H1 (cell line): ENCODE measurements at regions not wholly inside any gene's neighbourhood (a gene's known extent, or its start where the extent isn't known, plus 50 kb on each side); places are given as distances from the start of the nearest gene placed in this dataset.

Source experiments
- CTCF ChIA-PET: fragments of 300-600 bp; sonication (Branson Sonifier 250); formaldehyde crosslinking; loops from one replicate; lab custom pipeline; 2021; ENCODE audit not compliant: partially characterized antibody; lab: Charles Lee
- POLR2A ChIA-PET: fragments of 300-600 bp; sonication (Branson Sonifier 250); formaldehyde crosslinking; loops from one replicate; lab custom pipeline; 2021; ENCODE audit warnings: inconsistent platforms; ENCODE audit not compliant: partially characterized antibody; lab: Charles Lee
- DNase-seq, 2 experiments: peaks; one replicate each; pipeline versions ENCODE4 v3.0.0 to v3.0.0-alpha.2; 2010 to 2022; ENCODE audit warnings: low spot score in 2 of 2, low read depth in 1 of 2, mixed read lengths in 1 of 2
- FAIRE-seq: peaks from 2 replicates; lab custom pipeline; 2011; peaks lifted over from hg19 to GRCh38; lab: Jason Lieb, UNC
- H2AFZ ChIP-seq: 2 replicates; pipeline ENCODE4 v1.8.1; 2012; ENCODE audit warnings: low read length, inconsistent platforms
- H2AK5ac ChIP-seq: 2 replicates; pipeline ENCODE4 v1.6.1; 2013; ENCODE audit warnings: low read depth, low read length
- H2BK120ac ChIP-seq: replicated peaks from 2 replicates; pipeline ENCODE3; 2013; ENCODE audit warnings: low read depth, low read length, inconsistent platforms
- H2BK12ac ChIP-seq: 2 replicates; pipeline ENCODE4 v1.6.1; 2013; ENCODE audit warnings: low read depth, low read length
- H2BK15ac ChIP-seq: 2 replicates; pipeline ENCODE4 v1.6.1; 2013; ENCODE audit warnings: low read length
- H2BK20ac ChIP-seq: 2 replicates; pipeline ENCODE4 v1.6.1; 2013; ENCODE audit warnings: low read length
- H2BK5ac ChIP-seq: 2 replicates; pipeline ENCODE4 v1.6.1; 2013; ENCODE audit warnings: low read depth, low read length
- H3K14ac ChIP-seq: 2 replicates; pipeline ENCODE4 v1.6.1; 2013; ENCODE audit warnings: inconsistent platforms; ENCODE audit not compliant: insufficient read length
- H3K18ac ChIP-seq: 2 replicates; pipeline ENCODE4 v1.6.1; 2013; ENCODE audit warnings: low read length; ENCODE audit errors: extremely low read depth
- H3K23ac ChIP-seq: 2 replicates; pipeline ENCODE4 v1.6.1; 2013; ENCODE audit warnings: inconsistent platforms; ENCODE audit not compliant: insufficient read length
- H3K23me2 ChIP-seq: 2 replicates; pipeline ENCODE4 v1.6.1; 2013; ENCODE audit warnings: low read depth, low read length
- H3K27ac ChIP-seq: 2 replicates; pipeline ENCODE4 v1.6.1; 2011; ENCODE audit warnings: low read depth, low read length, inconsistent platforms
- H3K27me3 ChIP-seq, 4 experiments: replicated peaks in 1 of 4; 1 replicate in 1 of 4; 2 replicates in 3 of 4; pipeline versions ENCODE4 v1.6.1 to v1.8.1; 2011 to 2013; ENCODE audit warnings: low read length in 3 of 4, mild to moderate bottlenecking in 3 of 4, inconsistent platforms in 2 of 4, mixed read lengths in 2 of 4, moderate library complexity in 1 of 4; ENCODE audit not compliant: control insufficient read depth in 3 of 4, insufficient read depth in 3 of 4; ENCODE audit errors: extremely low read depth in 1 of 4
- H3K36me3 ChIP-seq, 4 experiments: 2 replicates each; pipeline versions ENCODE4 v1.6.1 to v1.8.1; 2011 to 2013; ENCODE audit warnings: mild to moderate bottlenecking in 4 of 4, low read length in 3 of 4, moderate library complexity in 2 of 4, control low read depth in 1 of 4, inconsistent platforms in 1 of 4; ENCODE audit not compliant: insufficient read depth in 4 of 4, control insufficient read depth in 2 of 4
- H3K4ac ChIP-seq: replicated peaks from 2 replicates; pipeline ENCODE3; 2013; ENCODE audit warnings: low read length, low read depth, mixed read lengths, inconsistent platforms; ENCODE audit not compliant: insufficient read length
- H3K4me1 ChIP-seq, 4 experiments: replicated peaks in 1 of 4; 1 replicate in 1 of 4; 2 replicates in 3 of 4; pipeline versions ENCODE4 v1.6.1 to v1.8.1; 2011 to 2013; ENCODE audit warnings: low read length in 3 of 4, inconsistent platforms in 2 of 4, mixed read lengths in 1 of 4; ENCODE audit not compliant: insufficient read depth in 4 of 4, control insufficient read depth in 3 of 4
- H3K4me2 ChIP-seq, 2 experiments: 2 replicates each; pipeline versions ENCODE4 v1.6.1 to v1.8.1; 2011 to 2013; ENCODE audit warnings: low read depth in 2 of 2, low read length in 2 of 2, control low read depth in 1 of 2, inconsistent platforms in 1 of 2, mild to moderate bottlenecking in 1 of 2; ENCODE audit not compliant: insufficient read depth in 1 of 2
- H3K4me3 ChIP-seq, 4 experiments: fragments of 200-600, 300-600 bp in 1 of 4; sonication (generic), shearing (Covaris generic), sonication (Bioruptor Twin) in 1 of 4; 2 replicates each; pipeline versions ENCODE4 v1.5.1 to v1.8.1; 2011 to 2016; ENCODE audit warnings: low read length in 4 of 4, low read depth in 3 of 4, control low read depth in 2 of 4, inconsistent platforms in 2 of 4, mild to moderate bottlenecking in 2 of 4, mixed read lengths in 1 of 4, moderate library complexity in 1 of 4; ENCODE audit not compliant: insufficient read depth in 2 of 4; ENCODE audit errors: extremely low read depth in 1 of 4
- H3K56ac ChIP-seq: replicated peaks from 2 replicates; pipeline ENCODE3; 2013; ENCODE audit warnings: low read depth, mild to moderate bottlenecking, mixed read lengths, low read length, inconsistent platforms; ENCODE audit not compliant: insufficient read length
- H3K79me1 ChIP-seq: 2 replicates; pipeline ENCODE4 v1.6.1; 2013; ENCODE audit warnings: low read depth, low read length, control low read depth
- H3K79me2 ChIP-seq, 2 experiments: 2 replicates each; pipeline versions ENCODE4 v1.6.1 to v1.8.1; 2012 to 2013; ENCODE audit warnings: low read length in 2 of 2, mild to moderate bottlenecking in 2 of 2, inconsistent platforms in 1 of 2; ENCODE audit not compliant: insufficient read depth in 2 of 2, control insufficient read depth in 1 of 2
- H3K9ac ChIP-seq, 4 experiments: replicated peaks in 1 of 4; 1 replicate in 1 of 4; 2 replicates in 3 of 4; pipeline versions ENCODE4 v1.6.1 to v1.8.1; 2011 to 2013; ENCODE audit warnings: low read depth in 3 of 4, low read length in 3 of 4, control low read depth in 2 of 4, mild to moderate bottlenecking in 2 of 4, moderate library complexity in 2 of 4, inconsistent platforms in 1 of 4; ENCODE audit errors: extremely low read depth in 1 of 4
- H3K9me3 ChIP-seq, 2 experiments: 2 replicates each; pipeline versions ENCODE4 v1.6.1 to v1.8.1; 2012 to 2013; ENCODE audit warnings: mild to moderate bottlenecking in 2 of 2, moderate library complexity in 2 of 2, control low read depth in 1 of 2, inconsistent platforms in 1 of 2, low read depth in 1 of 2, low read length in 1 of 2, mixed read lengths in 1 of 2; ENCODE audit not compliant: insufficient read depth in 2 of 2
- H4K20me1 ChIP-seq, 2 experiments: replicated peaks in 1 of 2; 2 replicates each; pipeline versions ENCODE3 to v1.8.1; 2011 to 2013; ENCODE audit warnings: inconsistent platforms in 2 of 2, low read length in 2 of 2, mild to moderate bottlenecking in 1 of 2; ENCODE audit not compliant: insufficient read depth in 2 of 2, control insufficient read depth in 1 of 2
- H4K5ac ChIP-seq: 2 replicates; pipeline ENCODE4 v1.6.1; 2013; ENCODE audit warnings: low read length, low read depth, mixed read lengths, inconsistent platforms; ENCODE audit not compliant: insufficient read length
- H4K8ac ChIP-seq: 2 replicates; pipeline ENCODE4 v1.8.0; 2013; ENCODE audit warnings: mild to moderate bottlenecking, moderate library complexity, low read length, inconsistent platforms; ENCODE audit not compliant: insufficient read depth; ENCODE audit errors: extremely low read depth
- H4K91ac ChIP-seq: replicated peaks from 2 replicates; pipeline ENCODE3; 2013; ENCODE audit warnings: low read length, mixed read lengths, inconsistent platforms; ENCODE audit not compliant: insufficient read length
- CTCF ChIP-seq, 3 experiments: IDR thresholded peaks; 1 replicate in 2 of 3; 2 replicates in 1 of 3; pipeline versions ENCODE4 v1.5.1 to v1.6.1; 2011; ENCODE audit warnings: low read length in 3 of 3, mild to moderate bottlenecking in 3 of 3, inconsistent platforms in 2 of 3, low read depth in 1 of 3, moderate library complexity in 1 of 3; ENCODE audit not compliant: insufficient read depth in 1 of 3; ENCODE audit errors: control extremely low read depth in 1 of 3
- HDAC2 ChIP-seq, 2 experiments: fragments of 300-600 bp in 1 of 2; sonication (generic) in 1 of 2; IDR thresholded peaks; 2 replicates each; pipeline ENCODE4 v1.6.1; 2011 to 2012; ENCODE audit warnings: low read depth in 2 of 2, low read length in 2 of 2, mild to moderate bottlenecking in 2 of 2, moderate library complexity in 2 of 2, borderline replicate concordance in 1 of 2, inconsistent platforms in 1 of 2
- RNF2 ChIP-seq: fragments of 200-900, 300-1000 bp; sonication (generic); IDR thresholded peaks from 2 replicates; pipeline ENCODE4 v1.7.1; 2016; ENCODE audit warnings: borderline replicate concordance, low read depth, mild to moderate bottlenecking, antibody characterized with exemption, low read length; ENCODE audit not compliant: poor library complexity, severe bottlenecking; ENCODE audit errors: missing control alignments
- SP2 ChIP-seq: IDR thresholded peaks from 2 replicates; pipeline ENCODE4 v1.6.1; 2012; ENCODE audit warnings: mild to moderate bottlenecking, low read length, inconsistent platforms
- WGBS, 2 experiments: shearing (Covaris generic) in 1 of 2; methylation state at CpG; one replicate each; pipeline versions ENCODE4 v1.1.6 to v1.1.7; 2013 to 2015; ENCODE audit warnings: low lambda C conversion rate in 2 of 2, mixed read lengths in 2 of 2, inconsistent platforms in 1 of 2, low coverage in 1 of 2, missing lambda C conversion rate in 1 of 2; ENCODE audit not compliant: insufficient replicate concordance in 2 of 2, insufficient coverage in 1 of 2, insufficient read length in 1 of 2; ENCODE audit errors: extremely low coverage in 1 of 2, missing lambda C conversion rate in 1 of 2; 5-methylcytosine and 5-hydroxymethylcytosine counted together

- Histone ChIP-seq H3K27ac (no peak overlapping the region), H4K91ac (no peak overlapping the region), H2BK5ac (no peak overlapping the region), H2BK120ac (no peak overlapping the region), H3K27me3 (no peaks in the 10 kb centered on the region; a peak in 1 of 7 replicates), H4K20me1 (no peaks in the 10 kb centered on the region), H3K36me3 (no peaks in the 10 kb centered on the region), H3K18ac (no peak overlapping the region), H2BK15ac (no peak overlapping the region), H4K8ac (no peak overlapping the region), H3K23ac (no peak overlapping the region), H3K4me3 (no peak overlapping the region), H3K9me3 (peaks cover 4 to 14% of the 10 kb centered on the region in 2 experiments), H2BK20ac (no peak overlapping the region), H3K9ac (no peak overlapping the region), H3K79me1 (no peaks in the 10 kb centered on the region), H3K79me2 (no peaks in the 10 kb centered on the region), H4K5ac (no peak overlapping the region), H2AFZ (no peak overlapping the region), H3K14ac (no peak overlapping the region), H3K4me1 (no peaks in the 10 kb centered on the region), H2AK5ac (no peak overlapping the region), H3K4ac (no peak overlapping the region), H3K56ac (no peak overlapping the region), H3K23me2 (no peaks in the 10 kb centered on the region), H3K4me2 (no peak overlapping the region), H2BK12ac (no peak overlapping the region)
- DNase-seq (no peak), FAIRE-seq (no peak)
- CTCF ChIA-PET, result interaction anchor here (0.8 to 2.4 kb wide), 7 partner anchors 10 to 305 kb away, joined by 3 to 7 read pairs (median 4); no protein-coding TSS in a partner anchor
- POLR2A ChIA-PET, result no interaction called here
- TF ChIP-seq SP2 (no peak), CTCF (IDR thresholded peaks at IDR 0.05; ENCODE audit: control extremely low read depth in 1 of 3, insufficient read depth in 1 of 3, low read depth in 1 of 3, low read length in 3 of 3) (no peak), RNF2 (no peak), HDAC2 (IDR thresholded peaks at IDR 0.05; ENCODE audit: borderline replicate concordance in 1 of 2, low read depth in 2 of 2, low read length in 2 of 2) (no peak)
- WGBS, 2 experiments, result 85% methylated on average over 3 of the region's 3 CpGs; no CpG with 5 or more reads in 1 of the 2 experiments
Observed at GRCh38 chr19:28956421-28956820, 256.5 kb downstream of the UQCRFS1 start.
